Activated T-helper 1 cell treated with anti-CD3 and anti-CD28 coated beads, Interleukin-12 subunit alpha, Interleukin-12 subunit beta, Interleukin-2, Interleukin-4 antibody, amounts not matched to agents 30 ng/mL and 10 ng/mL and 1 ng/mL, durations not matched to agents 14 hours and 24 hours and 36 hours (primary cell): ENCODE measurements at regions not wholly inside any gene's neighbourhood (a gene's known extent, or its start where the extent isn't known, plus 50 kb on each side); places are given as distances from the start of the nearest gene placed in this dataset.

Experiments used
- DNase-seq: peaks from one replicate; pipeline ENCODE4 v3.0.0; 2021; ENCODE audit warnings: low spot score
- H3K27ac Mint-ChIP-seq: one replicate; pipeline ENCODE4 v1.8.0; 2021; ENCODE audit warnings: mild to moderate bottlenecking, mixed read lengths
- H3K27me3 Mint-ChIP-seq: one replicate; pipeline ENCODE4 v1.8.0; 2022; ENCODE audit warnings: mild to moderate bottlenecking, moderate library complexity, mixed read lengths; ENCODE audit not compliant: insufficient read depth
- H3K36me3 Mint-ChIP-seq: one replicate; pipeline ENCODE4 v1.8.0; 2021; ENCODE audit warnings: low read depth, mixed read lengths
- H3K4me1 Mint-ChIP-seq: one replicate; pipeline ENCODE4 v1.8.0; 2021; ENCODE audit warnings: low read depth, mixed read lengths
- H3K4me3 Mint-ChIP-seq: one replicate; pipeline ENCODE4 v1.8.0; 2021; ENCODE audit warnings: mild to moderate bottlenecking, moderate library complexity, mixed read lengths
- H3K9me3 Mint-ChIP-seq: one replicate; pipeline ENCODE4 v1.8.0; 2021; ENCODE audit warnings: mixed read lengths
- intact Hi-C: fragments of 100-400 bp; cut with micrococcal nuclease; formaldehyde crosslinking; loops from one replicate; pipeline ENCODE4 v1.15.1; 2024

DNA sequence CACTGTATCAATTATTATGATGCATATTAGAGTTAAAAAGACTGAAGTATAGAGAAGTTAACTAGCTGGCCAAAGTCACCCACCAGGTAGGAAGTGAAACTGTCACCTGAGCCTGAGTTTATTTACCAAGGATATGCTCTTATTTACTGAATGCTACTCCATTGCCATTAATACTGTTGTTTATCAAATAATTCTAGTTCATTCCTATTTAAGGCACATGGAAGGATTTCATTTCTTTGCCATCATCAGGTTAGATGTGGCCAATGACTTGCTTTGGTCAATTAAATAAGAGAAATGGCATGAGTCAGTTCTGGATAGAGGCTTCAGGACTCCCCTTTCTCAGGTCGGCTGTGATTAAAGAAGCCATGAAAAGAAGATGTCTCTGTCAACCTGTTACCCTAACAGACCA lies 169.6 kb downstream of the KCNJ2 start:
- intact Hi-C loops, result no loop called here
- Mint-ChIP-seq H3K36me3 (no peaks in the 10 kb centered on the region), H3K4me1 (no peaks in the 10 kb centered on the region), H3K27ac (no peak overlapping the region), H3K27me3 (peaks cover 2% of the 10 kb centered on the region), H3K4me3 (no peak overlapping the region), H3K9me3 (no peaks in the 10 kb centered on the region)
- DNase-seq, result no peak

DNA sequence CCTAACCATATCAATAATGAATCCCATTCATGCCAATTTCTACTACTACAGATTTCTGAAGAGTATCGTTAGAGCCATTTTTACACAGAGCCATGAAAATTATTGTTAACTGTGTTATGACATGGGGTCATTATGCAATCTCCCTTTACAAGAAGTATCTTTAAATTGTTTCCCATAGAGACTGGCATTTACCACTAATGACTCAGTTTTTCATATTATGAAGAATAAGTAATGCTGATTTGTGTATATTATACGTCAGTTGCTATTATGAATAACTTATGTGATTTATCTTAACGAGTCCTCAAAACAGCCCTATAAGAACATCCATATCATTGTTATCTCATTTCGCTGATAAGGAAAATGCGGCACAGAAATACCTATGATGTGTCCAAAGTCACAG lies 173.8 kb downstream of the KCNJ2 start:
- H3K4me3 Mint-ChIP-seq, result no peak overlapping the region
- H3K27ac Mint-ChIP-seq, result no peak overlapping the region
- no peaks in the 10 kb centered on the region for H3K9me3 Mint-ChIP-seq
- H3K36me3 Mint-ChIP-seq, result no peaks in the 10 kb centered on the region
- intact Hi-C loops, result no loop called here
- DNase-seq, result no peak
- H3K27me3 Mint-ChIP-seq, result peaks cover under 1% of the 10 kb centered on the region
- H3K4me1 Mint-ChIP-seq, result peaks cover 13% of the 10 kb centered on the region

DNA sequence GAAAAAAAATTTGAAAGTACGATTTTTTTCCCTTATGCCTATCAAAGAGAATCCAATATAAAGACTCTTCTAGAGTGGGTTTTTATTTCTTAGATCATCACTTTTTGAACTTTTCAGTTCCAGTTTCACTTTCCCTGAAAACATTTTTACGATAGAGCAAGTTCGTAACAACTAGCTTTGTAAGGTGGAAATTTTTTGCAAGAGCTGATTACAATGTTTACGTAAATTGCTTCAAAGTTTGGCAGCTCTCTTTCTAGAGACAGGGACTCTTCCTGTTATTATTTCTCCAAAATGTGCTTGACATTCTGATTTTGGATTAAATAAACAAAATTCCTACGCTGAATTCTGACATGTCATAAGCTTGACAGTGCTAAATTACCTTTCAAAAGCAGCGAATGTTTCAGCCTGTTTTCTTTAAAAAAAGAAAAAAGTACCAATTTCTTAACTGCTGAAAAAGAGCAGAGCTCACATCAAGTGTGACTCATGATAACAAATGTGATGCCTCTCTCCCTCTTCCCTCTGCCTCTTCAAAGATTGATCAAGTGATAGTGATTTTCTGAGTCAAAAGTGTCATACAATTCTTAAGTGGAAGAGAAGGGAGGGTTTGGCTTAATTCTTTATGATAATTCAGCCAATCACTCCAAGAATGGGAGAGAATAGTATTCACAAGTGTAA lies 175.2 kb downstream of the KCNJ2 start:
- Mint-ChIP-seq H3K4me3 (peak overlapping the region; percentile 61), H3K9me3 (no peaks in the 10 kb centered on the region), H3K27ac (peak overlapping the region; percentile 68), H3K4me1 (peaks cover 13% of the 10 kb centered on the region), H3K27me3 (peaks cover 2% of the 10 kb centered on the region), H3K36me3 (no peaks in the 10 kb centered on the region)
- intact Hi-C loops, result no loop called here
- DNase-seq, result no peak

DNA sequence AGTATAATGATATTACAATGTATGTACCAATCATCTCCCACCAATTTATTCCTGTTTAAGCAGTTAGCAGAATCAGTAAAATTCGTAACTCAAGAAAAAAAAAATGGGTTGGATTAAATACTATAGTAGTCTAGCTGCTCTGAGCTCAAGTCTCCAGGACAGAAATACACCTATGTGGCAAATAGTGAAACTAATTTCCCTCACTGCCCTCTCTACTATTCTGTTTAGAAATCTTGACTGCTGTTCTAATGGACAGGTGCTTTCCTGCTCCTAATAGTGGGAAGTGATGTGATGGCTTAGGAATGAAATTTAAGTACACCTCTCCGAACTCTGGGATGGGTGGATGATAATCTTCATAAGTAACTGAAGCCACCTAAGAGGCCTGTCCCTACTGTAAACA lies 175.7 kb downstream of the KCNJ2 start:
- Mint-ChIP-seq H3K9me3 (no peaks in the 10 kb centered on the region), H3K36me3 (no peaks in the 10 kb centered on the region), H3K27me3 (peaks cover 2% of the 10 kb centered on the region), H3K27ac (peak overlapping the region; percentile 68), H3K4me3 (no peak overlapping the region), H3K4me1 (peaks cover 13% of the 10 kb centered on the region)
- intact Hi-C loops, result no loop called here
- DNase-seq, result no peak

DNA sequence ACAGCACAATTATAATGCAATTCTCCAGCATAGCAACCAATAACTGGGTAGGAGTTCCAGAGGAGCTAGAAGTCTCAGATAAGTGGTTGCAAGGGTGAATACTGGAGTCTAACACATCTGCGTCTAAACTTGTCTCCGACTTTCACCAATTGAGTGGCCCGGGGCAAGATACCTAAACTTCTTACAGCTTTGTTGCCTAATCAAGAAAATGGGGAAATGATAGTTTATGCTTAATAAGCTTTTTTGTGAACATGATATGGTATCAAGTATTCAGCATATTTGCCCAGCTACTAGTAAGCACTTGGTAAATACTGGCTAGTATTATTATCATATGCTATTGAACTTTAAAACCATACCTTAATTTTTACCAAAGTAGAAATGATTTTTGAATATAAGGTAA lies 183.5 kb downstream of the KCNJ2 start:
- DNase-seq, result no peak
- Mint-ChIP-seq H3K36me3 (no peaks in the 10 kb centered on the region), H3K27ac (no peak overlapping the region), H3K27me3 (peaks cover 2% of the 10 kb centered on the region), H3K9me3 (no peaks in the 10 kb centered on the region), H3K4me1 (no peaks in the 10 kb centered on the region), H3K4me3 (no peak overlapping the region)
- intact Hi-C loops, result no loop called here

DNA sequence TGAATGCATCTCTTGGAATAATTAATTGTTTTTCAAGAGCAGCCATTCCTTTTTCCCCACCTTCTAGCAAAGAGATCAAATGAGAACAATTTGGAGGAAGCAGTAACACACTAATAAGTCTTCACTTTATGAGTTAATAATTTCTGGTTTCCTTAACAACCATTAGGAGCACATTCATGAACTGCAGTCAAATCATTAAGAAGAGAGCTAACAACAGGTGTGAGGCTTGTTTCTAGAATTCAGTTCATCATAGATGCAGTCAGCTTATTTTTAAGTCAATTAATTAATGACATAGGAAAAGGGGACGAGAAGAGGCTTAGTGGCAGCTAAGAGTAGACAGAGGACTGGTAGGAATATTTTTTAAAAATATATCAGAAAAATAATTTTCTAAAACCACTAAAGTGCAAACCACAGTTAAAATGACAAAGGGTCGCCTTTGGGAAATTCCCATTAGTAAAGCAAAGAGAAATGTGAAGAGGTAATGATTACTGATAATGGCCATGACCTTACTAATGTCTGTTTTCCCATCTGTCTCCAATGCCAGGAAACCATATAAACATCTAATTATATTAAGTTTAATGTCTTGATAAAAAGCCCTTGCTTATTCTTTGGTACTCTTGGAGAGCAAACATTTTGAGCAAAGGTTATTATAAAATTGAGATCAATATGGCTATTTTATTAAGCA lies 184.2 kb downstream of the KCNJ2 start:
- intact Hi-C loops, result no loop called here
- no peaks in the 10 kb centered on the region for H3K36me3 Mint-ChIP-seq
- no peaks in the 10 kb centered on the region for H3K27me3 Mint-ChIP-seq
- H3K4me1 Mint-ChIP-seq, result no peaks in the 10 kb centered on the region
- no peak overlapping the region for H3K27ac Mint-ChIP-seq
- no peak for DNase-seq
- H3K4me3 Mint-ChIP-seq, result no peak overlapping the region
- H3K9me3 Mint-ChIP-seq, result no peaks in the 10 kb centered on the region

DNA sequence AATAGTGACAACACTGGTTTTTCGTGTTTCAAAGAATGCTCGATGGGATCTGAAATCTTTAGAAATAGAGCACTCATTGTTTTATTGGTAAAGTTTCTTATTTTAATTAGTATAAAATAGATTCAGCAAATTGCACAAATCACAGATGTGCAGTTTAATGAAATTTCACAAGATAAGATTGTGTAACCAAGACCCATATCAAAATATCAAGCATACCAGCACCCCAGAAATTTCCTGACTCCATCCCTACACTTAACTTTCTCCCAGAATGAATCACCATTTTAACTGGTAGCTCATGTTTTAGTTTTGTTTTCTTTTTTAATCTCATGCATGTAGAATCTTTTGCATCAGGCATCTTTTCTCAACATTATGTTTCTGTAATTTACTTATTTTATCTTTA lies 185.9 kb downstream of the KCNJ2 start:
- intact Hi-C loops, result no loop called here
- Mint-ChIP-seq H3K27me3 (no peaks in the 10 kb centered on the region), H3K4me3 (no peak overlapping the region), H3K4me1 (no peaks in the 10 kb centered on the region), H3K36me3 (no peaks in the 10 kb centered on the region), H3K27ac (no peak overlapping the region), H3K9me3 (no peaks in the 10 kb centered on the region)
- no peak for DNase-seq

DNA sequence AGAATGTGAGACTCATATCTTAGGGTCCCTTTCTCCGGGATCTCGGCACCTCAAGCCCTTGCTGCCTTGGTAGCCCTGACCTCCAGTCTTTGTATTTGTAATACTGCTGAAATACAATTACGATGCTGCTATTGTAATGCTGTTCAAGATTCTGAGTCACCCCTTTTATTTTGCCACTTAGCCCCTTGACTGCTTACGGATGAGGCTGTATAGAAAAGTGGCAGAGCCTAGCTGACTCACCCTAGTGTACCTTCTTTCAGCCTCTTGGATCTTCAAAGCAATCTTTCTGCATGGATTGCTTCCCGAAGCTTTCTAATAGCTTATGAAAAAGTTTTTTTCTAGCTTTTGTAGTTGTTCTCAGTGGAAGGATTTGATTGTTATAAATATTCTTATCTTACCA lies 187.9 kb downstream of the KCNJ2 start:
- H3K36me3 Mint-ChIP-seq, result no peaks in the 10 kb centered on the region
- no peak overlapping the region for H3K4me3 Mint-ChIP-seq
- no peak overlapping the region for H3K27ac Mint-ChIP-seq
- H3K4me1 Mint-ChIP-seq, result no peaks in the 10 kb centered on the region
- H3K9me3 Mint-ChIP-seq, result no peaks in the 10 kb centered on the region
- H3K27me3 Mint-ChIP-seq, result no peaks in the 10 kb centered on the region
- intact Hi-C loops, result no loop called here
- no peak for DNase-seq

DNA sequence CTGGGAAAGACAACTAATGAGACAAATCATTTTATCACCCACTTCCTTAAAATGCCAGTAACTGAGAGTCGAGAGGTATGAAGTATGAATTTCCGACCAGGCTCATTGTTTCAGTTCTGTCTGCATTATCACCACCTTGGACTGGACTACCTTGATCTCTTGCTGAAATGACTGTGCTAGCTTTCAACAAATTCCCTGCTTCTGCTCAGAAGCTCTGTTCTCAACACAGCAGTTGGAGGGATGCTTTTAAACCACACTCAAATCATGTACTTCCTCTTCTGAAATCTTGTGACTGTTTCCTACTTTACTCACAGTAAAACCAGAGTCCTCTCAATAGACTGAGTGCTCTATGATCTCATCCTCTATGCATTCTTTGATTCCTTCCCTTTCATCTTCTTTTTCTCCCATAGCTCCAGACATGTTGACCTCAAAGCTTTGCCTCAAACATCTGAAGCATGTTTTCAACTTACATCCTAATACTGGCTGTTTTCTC lies 195.8 kb downstream of the KCNJ2 start:
- Mint-ChIP-seq H3K36me3 (no peaks in the 10 kb centered on the region), H3K27ac (no peak overlapping the region), H3K4me1 (no peaks in the 10 kb centered on the region), H3K4me3 (no peak overlapping the region), H3K27me3 (peaks cover 2% of the 10 kb centered on the region), H3K9me3 (no peaks in the 10 kb centered on the region)
- intact Hi-C loops, result no loop called here
- DNase-seq, result no peak

DNA sequence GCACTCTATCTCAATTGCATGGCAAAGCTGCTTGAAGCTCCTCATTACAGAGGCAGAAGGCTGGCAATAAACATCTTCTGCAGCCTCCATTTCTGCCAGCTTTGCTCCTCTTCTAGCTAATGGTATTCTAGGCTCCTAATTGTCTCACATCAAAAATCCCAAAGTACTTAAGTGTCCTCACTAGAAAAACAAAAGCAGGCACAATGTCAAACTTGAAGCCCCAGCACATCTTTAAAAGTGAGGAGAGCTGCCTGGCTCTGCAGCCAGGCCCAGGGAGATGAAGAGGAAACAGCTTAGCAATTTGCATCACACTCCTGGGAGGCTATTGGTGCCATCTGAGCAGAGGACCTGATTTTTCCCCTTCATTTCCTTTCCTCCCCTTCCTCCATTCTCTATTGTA lies 197.1 kb downstream of the KCNJ2 start:
- peaks cover 2% of the 10 kb centered on the region for H3K27me3 Mint-ChIP-seq

DNA sequence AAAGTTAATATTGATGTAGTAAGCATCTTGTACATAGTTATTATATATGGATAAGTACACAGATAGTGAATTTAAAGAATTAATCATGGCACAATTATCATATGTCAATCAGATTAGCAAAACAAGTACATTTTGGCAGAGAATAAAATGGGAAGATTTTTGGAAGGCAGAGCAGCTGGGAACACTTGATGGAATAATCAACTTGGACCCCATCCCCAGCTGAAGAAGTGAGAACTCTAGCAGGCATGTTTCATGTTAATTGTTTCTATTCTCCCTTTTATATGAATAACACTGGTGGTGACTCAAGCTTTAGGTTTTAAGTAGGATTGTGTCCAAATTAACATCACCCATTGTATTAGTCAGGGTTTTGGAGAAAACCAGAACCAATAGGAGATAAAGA lies 198.7 kb downstream of the KCNJ2 start:
- Mint-ChIP-seq H3K27me3 (peaks cover 2% of the 10 kb centered on the region), H3K4me3 (no peak overlapping the region), H3K4me1 (no peaks in the 10 kb centered on the region), H3K9me3 (no peaks in the 10 kb centered on the region), H3K27ac (no peak overlapping the region), H3K36me3 (no peaks in the 10 kb centered on the region)
- DNase-seq, result no peak
- intact Hi-C loops, result no loop called here

More for the DNA sequence above, 197.1 kb downstream of the KCNJ2 start:
- H3K36me3 Mint-ChIP-seq, result no peaks in the 10 kb centered on the region
- H3K27ac Mint-ChIP-seq, result no peak overlapping the region
- H3K4me1 Mint-ChIP-seq, result no peaks in the 10 kb centered on the region
- DNase-seq, result no peak
- intact Hi-C loops, result no loop called here
- H3K4me3 Mint-ChIP-seq, result no peak overlapping the region
- no peaks in the 10 kb centered on the region for H3K9me3 Mint-ChIP-seq

DNA sequence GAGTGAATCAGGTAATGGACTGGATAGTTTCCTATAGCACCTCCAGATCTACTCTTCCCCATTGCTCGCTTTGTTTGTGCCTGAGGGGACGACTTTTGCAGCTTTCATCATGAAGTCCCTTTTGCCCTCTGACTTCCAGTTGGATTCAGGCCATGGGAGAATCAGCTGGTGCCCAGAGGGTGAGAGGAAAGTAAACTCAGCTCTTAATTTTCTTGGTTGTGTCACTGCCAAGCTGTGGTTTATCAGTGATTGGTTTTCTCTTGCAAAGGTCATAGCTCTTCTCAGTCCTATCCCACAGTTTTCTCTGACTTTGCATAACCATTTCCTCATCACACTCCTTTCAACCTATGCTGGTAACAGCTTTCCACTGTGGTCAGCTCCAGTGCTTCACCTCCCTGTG lies 200.1 kb downstream of the KCNJ2 start:
- Mint-ChIP-seq H3K9me3 (no peaks in the 10 kb centered on the region), H3K4me3 (no peak overlapping the region), H3K27me3 (peaks cover 2% of the 10 kb centered on the region), H3K4me1 (no peaks in the 10 kb centered on the region), H3K36me3 (no peaks in the 10 kb centered on the region), H3K27ac (no peak overlapping the region)
- intact Hi-C loops, result no loop called here
- DNase-seq, result no peak

DNA sequence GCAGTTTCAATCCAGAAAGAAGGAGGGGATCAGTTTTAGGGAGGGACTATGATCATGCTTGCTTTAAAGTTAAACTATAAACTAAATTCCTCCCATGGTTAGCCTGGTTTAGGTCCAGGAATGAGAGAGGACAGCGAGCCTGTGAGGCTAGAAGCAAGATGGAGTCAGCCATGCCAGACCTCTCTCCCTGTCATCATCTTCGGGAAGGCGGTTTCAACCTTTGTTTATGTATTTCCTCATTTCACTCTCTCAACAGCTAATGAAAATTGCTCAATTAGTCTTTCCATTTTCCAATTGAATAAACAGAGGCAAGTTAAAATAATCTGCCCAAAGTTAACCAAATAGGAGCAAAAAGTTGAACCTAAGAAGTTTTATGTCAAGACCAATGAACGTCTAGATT lies 201.5 kb downstream of the KCNJ2 start:
- Mint-ChIP-seq H3K4me3 (no peak overlapping the region), H3K36me3 (no peaks in the 10 kb centered on the region), H3K27ac (no peak overlapping the region), H3K9me3 (no peaks in the 10 kb centered on the region), H3K4me1 (no peaks in the 10 kb centered on the region), H3K27me3 (no peaks in the 10 kb centered on the region)
- no peak for DNase-seq
- intact Hi-C loops, result no loop called here
